Globus pallidus (tissue), 1 donor: ENCODE measurements at regions not wholly inside any gene's neighbourhood (a gene's known extent, or its start where the extent isn't known, plus 50 kb on each side); places are given as distances from the start of the nearest gene placed in this dataset.
"Not testable (repeated sequence)": the region's sequence is repeated elsewhere in the genome, so short reads cannot be mapped to it uniquely, and the experiment has no call there.

Experiments used
- DNase-seq: peaks from one replicate; pipeline ENCODE4 v3.0.0-alpha.2; 2015; ENCODE audit warnings: low spot score

- DNase-seq, result no peak
Measured at GRCh38 chr10:23543691-23544380, 105.0 kb downstream of the OTUD1 start.

DNA sequence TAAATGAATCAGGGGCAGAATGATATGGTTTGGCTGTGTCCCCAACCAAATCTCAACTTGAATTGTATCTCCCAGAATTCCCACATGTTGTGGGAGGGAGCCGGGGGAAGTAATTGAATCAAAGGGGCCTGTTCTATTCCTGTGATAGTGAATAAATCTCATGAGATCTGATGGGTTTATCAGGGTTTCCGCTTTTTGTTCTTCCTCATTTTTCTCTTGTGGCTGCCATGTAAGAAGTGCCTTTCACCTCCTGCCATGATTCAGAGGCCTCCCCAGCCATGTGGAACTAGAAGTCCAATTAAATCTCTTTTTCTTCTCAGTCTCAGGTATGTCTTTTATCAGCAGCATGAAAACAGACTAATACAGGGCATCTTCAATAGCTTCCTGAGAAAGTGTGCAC lies 107.0 kb downstream of the OTUD1 start:
- not testable (repeated sequence) for DNase-seq

GRCh38 chr10:23556727-23557440 lies 118.0 kb downstream of the OTUD1 start:
- DNase-seq, result no peak

GRCh38 chr10:23557777-23558176 lies 118.9 kb downstream of the OTUD1 start:
- DNase-seq, result no peak

DNA sequence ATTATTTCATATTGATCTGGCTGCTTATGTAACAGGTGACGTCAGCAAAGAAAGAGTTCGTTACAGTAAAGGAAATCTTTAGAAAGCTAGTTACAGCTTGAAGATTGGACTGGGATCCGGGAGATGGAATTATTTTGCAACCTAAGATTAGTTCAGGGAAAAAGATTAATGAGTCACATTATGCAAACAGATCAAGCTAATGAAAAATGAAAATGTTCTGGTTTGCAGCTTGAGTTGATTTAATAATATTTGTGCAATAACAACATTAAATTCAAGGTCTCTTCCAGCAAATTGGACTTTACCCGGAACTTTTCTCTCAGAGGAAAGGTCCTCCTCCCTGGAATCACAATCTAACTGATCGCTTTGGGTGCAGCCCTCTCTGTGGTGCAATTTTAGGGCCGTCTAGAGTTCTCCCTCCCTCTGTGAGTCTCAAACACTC lies 119.5 kb downstream of the OTUD1 start:
- no peak for DNase-seq

- DNase-seq, result no peak
Measured at GRCh38 chr10:23568996-23569395, 130.1 kb downstream of the OTUD1 start.

GRCh38 chr10:23571884-23572283 lies 133.0 kb downstream of the OTUD1 start:
- no peak for DNase-seq

DNA sequence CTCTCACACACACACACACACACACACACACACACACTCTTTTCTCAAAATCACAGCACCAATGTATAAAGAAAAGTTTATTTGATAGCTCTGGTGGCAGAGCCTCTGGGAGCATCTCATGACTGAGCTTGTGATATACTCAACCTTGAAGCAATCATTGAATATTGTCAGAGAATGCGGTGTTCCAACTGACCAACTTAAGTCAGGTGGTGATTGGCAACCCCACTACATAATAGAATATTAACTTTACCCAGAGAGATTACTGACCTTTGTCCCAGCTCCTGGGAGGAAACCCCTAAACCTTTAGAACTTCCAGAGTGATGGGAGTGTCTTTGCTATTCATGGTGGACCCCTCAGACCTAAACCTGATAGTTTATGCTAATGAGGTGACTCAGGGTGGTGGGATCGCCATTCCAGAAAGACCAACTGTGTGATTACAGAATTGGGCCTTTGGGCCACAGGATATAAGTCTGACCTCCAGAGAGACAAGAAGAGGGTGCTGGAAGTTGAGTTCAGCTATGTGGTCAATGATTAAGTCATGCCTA lies 143.1 kb downstream of the OTUD1 start:
- no peak for DNase-seq

DNA sequence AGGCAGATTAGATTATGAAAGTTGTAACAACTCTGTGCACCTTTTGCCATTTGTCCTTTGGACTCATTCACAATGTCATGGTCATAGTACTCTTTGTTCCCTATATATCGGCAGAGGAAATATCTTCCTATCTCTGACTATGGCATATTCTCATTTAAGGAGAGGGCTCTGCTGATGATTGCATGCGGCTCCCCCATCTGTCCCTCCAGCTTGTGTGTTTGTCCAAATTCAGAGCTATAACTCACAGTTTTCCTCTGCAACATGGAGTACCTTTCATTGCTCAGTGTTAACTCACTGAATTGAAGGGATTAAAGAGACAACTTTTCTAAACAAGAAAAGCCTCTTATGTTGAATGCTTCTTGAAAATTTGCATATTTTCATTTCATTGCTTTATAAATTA lies 145.5 kb downstream of the OTUD1 start:
- no peak for DNase-seq

DNA sequence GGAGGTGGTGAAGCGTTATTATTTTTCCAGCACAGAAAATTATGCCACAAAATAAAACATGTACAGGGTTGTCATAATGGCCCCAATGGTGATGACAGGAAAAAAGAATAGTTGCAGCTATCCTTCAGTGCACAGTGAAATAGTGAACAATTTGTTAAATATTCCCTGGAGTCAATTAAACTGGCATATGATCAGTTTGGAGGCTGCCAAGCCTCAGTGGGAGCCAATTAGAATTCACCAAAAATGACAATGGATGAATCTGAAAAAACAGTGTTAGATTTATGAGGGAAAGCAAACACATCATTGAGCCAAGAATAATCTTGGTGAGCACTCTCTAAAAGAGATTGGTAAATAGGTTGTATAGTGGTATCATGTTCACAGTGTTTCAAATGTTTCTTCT lies 146.3 kb downstream of the OTUD1 start:
- no peak for DNase-seq

DNA sequence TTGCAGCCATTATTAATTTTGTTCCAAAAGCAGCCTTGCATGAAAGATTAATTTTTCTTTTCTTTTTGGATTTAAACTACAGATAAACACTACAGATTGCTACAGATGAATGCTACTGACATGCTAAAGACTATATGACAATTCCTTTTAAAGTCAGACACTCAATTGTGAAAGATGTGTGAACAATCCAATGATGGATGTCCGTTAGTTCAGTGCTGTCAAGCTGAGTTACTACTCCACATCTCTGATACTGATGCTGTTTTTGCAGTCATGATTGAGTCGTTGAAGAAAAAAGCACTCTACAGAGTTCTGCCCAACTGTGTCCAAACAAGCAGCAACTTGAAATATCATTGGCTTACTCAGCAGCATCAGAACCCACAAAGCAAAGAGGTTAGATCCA lies 146.8 kb downstream of the OTUD1 start:
- no peak for DNase-seq

GRCh38 chr10:23595278-23595677 lies 156.4 kb downstream of the OTUD1 start:
- DNase-seq, result not testable (repeated sequence)

DNA sequence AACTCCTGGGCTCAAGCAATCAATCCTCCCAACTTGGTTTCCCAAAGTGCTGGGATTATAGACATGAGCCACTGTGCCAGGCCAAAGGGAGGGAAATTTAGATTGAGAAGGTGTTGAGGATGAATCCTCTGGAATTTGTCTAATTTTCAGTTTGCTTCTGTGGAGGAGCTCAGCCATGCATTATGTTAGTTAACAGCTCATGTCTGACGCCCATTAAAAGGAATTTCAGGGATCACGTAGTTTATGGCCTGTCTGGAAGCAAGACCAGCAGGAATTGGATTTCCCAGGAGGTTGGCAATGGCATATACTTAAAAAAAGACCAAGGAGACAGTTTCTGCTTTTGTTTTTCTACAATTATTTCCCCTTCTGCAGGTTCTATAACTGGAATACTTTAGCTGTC lies 165.7 kb downstream of the OTUD1 start:
- DNase-seq, result no peak

DNA sequence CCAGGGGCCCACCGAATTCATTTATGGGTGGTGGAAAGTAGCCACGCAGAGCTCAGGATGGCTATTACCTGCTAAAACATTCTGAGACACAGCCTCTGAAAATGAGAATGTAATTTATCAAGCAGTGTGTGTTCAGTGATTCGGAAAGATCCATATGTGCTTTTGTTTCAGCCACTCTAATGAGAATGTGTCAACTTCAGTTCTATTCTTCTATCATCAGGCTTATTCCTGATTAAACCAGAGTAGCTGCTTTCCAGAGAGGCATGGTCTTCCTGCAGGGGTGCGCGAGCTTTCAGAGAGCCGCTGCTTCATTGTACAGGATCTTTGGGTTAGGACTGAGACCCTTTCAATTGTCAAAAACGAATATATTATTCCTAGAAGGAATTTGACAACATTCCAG lies 167.6 kb downstream of the OTUD1 start:
- DNase-seq, result no peak

- no peak for DNase-seq
Measured at GRCh38 chr10:23608926-23609325, 170.1 kb downstream of the OTUD1 start.

GRCh38 chr10:23610626-23611307 lies 171.9 kb downstream of the OTUD1 start:
- peak; percentile 1 for DNase-seq

DNA sequence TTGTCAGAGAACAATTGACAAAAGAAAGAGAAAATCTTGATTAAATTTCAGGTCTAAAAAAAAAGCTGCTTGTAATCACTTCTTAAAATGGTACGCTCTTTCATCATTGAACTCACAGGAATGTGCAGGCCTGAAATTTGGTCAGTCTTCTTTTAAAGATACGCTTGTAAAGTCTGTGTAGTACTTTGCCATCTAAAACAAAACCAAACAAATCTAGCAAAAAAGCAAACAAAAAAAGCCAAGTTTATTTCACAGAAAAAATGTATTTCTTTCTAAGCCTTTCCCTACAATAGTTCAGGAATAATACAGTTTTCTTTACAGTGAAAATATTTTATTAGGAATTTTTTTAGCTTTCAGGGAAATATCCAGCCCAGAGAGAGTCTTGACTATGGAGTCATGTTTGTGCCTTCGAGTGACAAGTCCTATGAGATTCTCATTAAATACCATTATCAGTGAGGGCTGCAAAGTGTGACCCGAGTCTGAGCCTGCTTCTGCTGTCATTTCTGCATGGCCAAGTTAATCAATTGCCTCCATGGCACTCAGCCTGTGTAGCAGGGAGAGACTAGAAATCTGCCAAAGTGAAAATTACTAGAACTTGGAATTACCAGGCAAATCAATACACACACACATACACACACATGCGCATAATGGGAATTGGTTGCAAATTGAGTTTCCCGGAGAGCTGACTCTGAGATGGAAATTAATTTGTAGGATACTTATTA lies 172.6 kb downstream of the OTUD1 start:
- DNase-seq, result no peak

GRCh38 chr10:23613900-23614299 lies 175.0 kb downstream of the OTUD1 start:
- DNase-seq, result no peak

GRCh38 chr10:23614483-23614882 lies 175.6 kb downstream of the OTUD1 start:
- DNase-seq, result no peak

DNA sequence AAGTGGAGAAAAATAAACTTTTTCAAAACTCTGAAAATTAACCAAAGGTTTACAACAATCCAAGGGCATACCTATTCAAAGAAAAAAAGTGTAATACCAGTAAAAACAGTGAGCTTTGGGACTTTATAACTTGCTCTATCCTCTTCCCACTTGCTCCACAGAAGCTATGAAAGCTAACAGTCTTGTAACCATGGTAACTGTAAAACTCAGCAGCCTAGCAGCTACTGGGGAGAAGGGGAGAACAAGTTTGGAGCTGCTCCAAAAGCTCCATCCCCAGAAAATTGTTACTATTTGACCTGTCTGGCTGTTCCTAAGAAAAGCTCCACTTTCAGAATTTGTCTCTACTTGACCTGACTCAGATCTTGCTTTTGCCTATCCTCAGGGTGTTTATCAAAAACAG lies 191.5 kb downstream of the OTUD1 start:
- DNase-seq, result no peak

DNA sequence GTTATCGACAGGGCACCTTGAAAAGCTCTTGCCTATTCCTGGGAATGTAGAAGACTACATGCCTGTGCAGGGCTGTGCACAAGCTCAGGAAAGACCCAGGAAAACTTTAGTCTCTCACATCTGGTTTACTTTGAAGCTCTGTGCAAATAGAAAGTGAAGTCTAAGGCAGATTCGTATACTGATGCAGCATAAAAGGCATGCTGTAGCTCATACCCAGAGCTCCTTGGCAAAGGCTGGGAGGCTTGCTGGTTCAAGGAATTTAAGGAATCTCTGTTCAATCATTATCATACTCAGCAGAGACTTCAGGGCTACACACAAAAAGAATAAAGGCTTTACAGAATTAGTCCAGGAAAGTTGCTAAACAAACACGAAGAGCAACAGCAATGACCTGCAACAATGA lies 192.0 kb downstream of the OTUD1 start:
- DNase-seq, result no peak

DNA sequence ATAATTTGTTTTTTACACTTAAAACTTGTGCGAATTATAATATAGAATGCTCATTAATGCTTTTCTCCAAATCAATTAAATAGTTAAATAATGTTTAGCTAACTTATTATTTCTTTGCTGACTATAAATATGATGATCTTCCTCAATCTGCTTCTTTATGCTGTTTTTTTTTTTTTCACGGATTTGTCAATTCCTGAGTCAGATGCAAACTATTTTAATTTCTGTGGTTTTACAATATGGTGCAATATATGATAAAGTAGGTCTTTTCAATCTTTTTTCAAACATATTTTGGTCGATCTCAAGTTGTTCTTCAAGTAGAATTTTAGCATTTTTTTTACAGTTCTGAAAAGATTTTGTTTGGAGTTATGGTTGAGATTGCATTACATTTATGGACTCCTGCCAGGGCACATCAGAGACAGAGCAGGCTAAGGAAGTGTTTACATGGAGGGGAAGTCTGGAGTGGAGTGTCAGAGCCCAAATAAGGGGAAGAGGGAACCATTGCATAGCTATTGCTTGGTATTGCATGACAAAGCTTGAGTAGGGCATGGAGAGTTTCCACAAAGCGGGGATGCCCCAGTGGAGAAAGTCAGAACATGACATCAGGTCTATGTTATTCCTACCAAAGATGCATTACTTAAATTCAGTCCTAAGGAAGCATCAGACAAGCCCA lies 204.4 kb downstream of the OTUD1 start:
- DNase-seq, result peak; percentile 19
